Cardiac muscle cell (in vitro differentiated cells and primary cell): ENCODE measurements at regions not wholly inside any gene's neighbourhood (a gene's known extent, or its start where the extent isn't known, plus 50 kb on each side); places are given as distances from the start of the nearest gene placed in this dataset.
A peak's percentile ranks its signal among the peaks of the same experiment; 100 is the strongest.

Experiments
- DNase-seq, 2 donors: peaks; one replicate each; pipeline versions ENCODE4 v3.0.0 to v3.0.0-alpha.2; 2010 to 2017; ENCODE audit warnings: low read depth in 1 of 2, low spot score in 1 of 2
- H3K27ac ChIP-seq: fragments of 200-600 bp; sonication (generic); 2 replicates; pipeline ENCODE4 v1.5.1; 2016
- H3K27me3 ChIP-seq: fragments of 200-600 bp; sonication (generic); 2 replicates; pipeline ENCODE4 v1.6.0; 2016; ENCODE audit warnings: control low read depth
- H3K36me3 ChIP-seq: fragments of 200-600 bp; sonication (generic); 2 replicates; pipeline ENCODE4 v1.5.1; 2016; ENCODE audit warnings: control low read depth
- H3K4me1 ChIP-seq: fragments of 200-600 bp; sonication (generic); 2 replicates; pipeline ENCODE4 v1.8.1; 2017; ENCODE audit warnings: low read depth, mild to moderate bottlenecking, mixed run types
- H3K4me3 ChIP-seq: fragments of 200-600 bp; sonication (generic); 2 replicates; pipeline ENCODE4 v1.5.1; 2016; ENCODE audit warnings: mild to moderate bottlenecking
- H3K9me3 ChIP-seq: fragments of 200-600 bp; sonication (generic); 2 replicates; pipeline ENCODE4 v1.5.1; 2017; ENCODE audit warnings: low read depth, mild to moderate bottlenecking, control low read depth
- TF ChIP-seq, protein P1 (sequence below): IDR thresholded peaks from 2 replicates; pipeline ENCODE4 v1.5.1; 2012; ENCODE audit warnings: low read depth, mild to moderate bottlenecking, low read length

DNA sequence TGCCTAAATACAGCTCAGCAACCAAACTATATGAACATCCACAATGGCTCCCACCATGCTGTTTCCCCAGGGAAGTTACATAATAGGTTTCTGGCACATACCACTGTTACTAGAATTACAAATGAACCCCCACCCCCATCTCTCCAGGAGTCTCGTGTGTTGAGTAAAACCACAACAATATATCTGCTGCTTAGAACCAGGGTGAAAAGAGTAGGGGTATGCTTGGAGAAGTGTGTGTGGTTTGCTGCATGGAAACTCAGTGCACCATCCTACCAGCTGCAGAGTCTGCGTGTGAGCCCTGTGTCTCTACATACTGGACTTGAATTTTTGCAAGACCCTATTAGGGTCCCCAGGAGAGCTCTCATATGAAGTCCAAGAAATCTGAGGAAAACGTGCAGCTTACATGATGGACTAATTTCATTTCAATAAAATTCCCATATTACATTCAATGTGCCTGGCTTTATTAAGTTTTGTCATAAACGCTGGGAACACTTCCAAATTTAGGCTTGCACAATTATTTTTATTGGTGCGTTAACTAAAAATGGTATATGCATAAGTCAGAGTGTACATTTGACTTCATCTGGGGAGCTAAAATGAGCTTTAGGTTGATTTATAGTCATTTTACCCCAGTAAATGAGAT lies 104.5 kb upstream of the NFIB start:
- Histone ChIP-seq H3K4me3 (no peak overlapping the region), H3K27ac (no peak overlapping the region), H3K27me3 (no peaks in the 10 kb centered on the region), H3K9me3 (no peaks in the 10 kb centered on the region), H3K36me3 (no peaks in the 10 kb centered on the region), H3K4me1 (no peaks in the 10 kb centered on the region)
- TF ChIP-seq, protein P1, sequence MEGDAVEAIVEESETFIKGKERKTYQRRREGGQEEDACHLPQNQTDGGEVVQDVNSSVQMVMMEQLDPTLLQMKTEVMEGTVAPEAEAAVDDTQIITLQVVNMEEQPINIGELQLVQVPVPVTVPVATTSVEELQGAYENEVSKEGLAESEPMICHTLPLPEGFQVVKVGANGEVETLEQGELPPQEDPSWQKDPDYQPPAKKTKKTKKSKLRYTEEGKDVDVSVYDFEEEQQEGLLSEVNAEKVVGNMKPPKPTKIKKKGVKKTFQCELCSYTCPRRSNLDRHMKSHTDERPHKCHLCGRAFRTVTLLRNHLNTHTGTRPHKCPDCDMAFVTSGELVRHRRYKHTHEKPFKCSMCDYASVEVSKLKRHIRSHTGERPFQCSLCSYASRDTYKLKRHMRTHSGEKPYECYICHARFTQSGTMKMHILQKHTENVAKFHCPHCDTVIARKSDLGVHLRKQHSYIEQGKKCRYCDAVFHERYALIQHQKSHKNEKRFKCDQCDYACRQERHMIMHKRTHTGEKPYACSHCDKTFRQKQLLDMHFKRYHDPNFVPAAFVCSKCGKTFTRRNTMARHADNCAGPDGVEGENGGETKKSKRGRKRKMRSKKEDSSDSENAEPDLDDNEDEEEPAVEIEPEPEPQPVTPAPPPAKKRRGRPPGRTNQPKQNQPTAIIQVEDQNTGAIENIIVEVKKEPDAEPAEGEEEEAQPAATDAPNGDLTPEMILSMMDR, result no peak
- DNase-seq, result peak in 1 of 2 donors; percentile 49

DNA sequence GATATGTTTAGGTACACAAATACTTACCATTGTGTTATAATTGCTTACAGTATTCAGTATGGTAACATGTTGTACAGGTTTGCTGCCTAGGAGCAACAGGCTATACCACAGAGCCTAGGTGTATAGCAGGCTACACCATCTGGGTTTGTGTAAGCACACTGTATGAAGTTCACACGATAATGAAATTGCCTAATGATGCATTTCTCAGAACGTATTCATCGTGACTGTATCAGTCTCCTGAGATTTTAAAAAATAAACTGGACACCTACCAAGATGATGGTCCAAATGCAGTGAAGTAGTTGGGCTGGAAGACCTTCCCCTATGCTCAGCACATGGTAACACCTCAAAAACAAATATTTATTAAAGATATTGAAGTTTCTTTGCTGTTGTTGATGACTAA lies 103.3 kb upstream of the NFIB start:
- TF ChIP-seq, protein P1, result no peak
- H3K9me3 ChIP-seq, result no peaks in the 10 kb centered on the region
- H3K36me3 ChIP-seq, result no peaks in the 10 kb centered on the region
- H3K27ac ChIP-seq, result no peak overlapping the region
- H3K4me1 ChIP-seq, result no peaks in the 10 kb centered on the region
- H3K27me3 ChIP-seq, result no peaks in the 10 kb centered on the region
- peak in 1 of 2 donors; percentile 72 for DNase-seq
- no peak overlapping the region for H3K4me3 ChIP-seq

DNA sequence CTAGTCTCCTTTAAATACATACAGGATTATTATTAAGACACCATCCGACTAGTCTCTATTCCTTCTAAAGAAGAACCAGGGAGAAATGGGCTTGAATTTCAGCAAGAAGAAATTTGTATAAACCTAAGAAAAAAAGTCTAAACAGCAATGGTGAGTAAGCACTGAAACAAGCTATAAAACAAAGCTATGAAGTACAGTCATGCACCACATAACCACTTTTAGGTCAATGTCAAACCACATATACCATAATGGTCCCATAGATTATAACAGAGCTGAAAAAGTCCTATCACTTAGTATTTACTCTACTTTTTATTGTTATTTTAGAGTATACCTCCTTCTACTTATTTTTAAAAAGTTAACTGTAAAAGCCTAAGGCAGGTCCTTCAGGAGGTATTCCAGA lies 102.0 kb upstream of the NFIB start:
- TF ChIP-seq, protein P1, result no peak
- peak in 1 of 2 donors; percentile 32 for DNase-seq
- H3K27me3 ChIP-seq, result no peaks in the 10 kb centered on the region

DNA sequence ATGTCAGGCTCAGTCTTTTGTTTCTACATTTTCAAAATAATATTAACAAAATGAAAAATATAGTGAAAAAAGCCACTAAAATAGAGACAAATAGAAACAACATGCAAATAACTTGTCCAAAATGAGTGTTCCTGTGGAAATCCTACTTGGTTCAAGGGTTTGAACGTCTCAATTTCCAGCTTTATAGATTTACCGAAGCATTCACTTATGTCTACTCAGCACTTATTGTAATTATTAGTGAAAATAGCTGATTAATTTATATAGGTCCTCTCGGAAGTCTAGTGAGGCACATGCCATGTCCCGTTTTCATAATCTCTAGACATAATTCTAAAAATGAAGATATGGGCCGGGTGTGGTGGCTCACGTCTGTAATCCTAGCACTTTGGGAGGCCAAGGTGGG lies 99.9 kb upstream of the NFIB start:
- DNase-seq, result no peak
- TF ChIP-seq, protein P1, result no peak

More for the DNA sequence above, 102.0 kb upstream of the NFIB start:
- no peaks in the 10 kb centered on the region for H3K36me3 ChIP-seq
- H3K9me3 ChIP-seq, result no peaks in the 10 kb centered on the region
- H3K4me1 ChIP-seq, result no peaks in the 10 kb centered on the region
- H3K4me3 ChIP-seq, result no peak overlapping the region
- no peak overlapping the region for H3K27ac ChIP-seq

DNA sequence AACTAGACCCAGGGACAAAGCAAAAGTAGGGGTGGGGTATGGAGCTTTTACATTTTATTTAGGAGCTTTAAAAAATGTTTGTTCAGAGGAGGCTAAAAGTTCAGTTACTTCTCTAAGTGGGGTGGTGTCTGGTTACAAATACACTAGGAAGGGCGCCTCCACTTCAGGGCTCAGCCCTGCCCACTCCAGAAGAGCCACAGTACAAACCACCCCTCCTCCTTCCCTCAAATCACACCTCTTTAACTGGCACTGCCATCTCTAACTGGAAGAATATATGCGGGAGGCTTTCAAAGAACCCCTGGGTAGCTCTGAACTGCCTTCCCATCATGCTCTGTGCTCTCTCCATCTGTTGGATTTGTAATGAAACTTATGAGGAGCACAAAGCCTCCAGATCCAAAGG lies 98.8 kb upstream of the NFIB start:
- H3K27me3 ChIP-seq, result no peaks in the 10 kb centered on the region
- TF ChIP-seq, protein P1, result no peak
- H3K4me3 ChIP-seq, result no peak overlapping the region
- no peak overlapping the region for H3K27ac ChIP-seq
- no peaks in the 10 kb centered on the region for H3K36me3 ChIP-seq
- no peak for DNase-seq
- no peaks in the 10 kb centered on the region for H3K9me3 ChIP-seq
- no peaks in the 10 kb centered on the region for H3K4me1 ChIP-seq

More for the DNA sequence above, 99.9 kb upstream of the NFIB start:
- Histone ChIP-seq H3K4me3 (no peak overlapping the region), H3K36me3 (no peaks in the 10 kb centered on the region), H3K9me3 (no peaks in the 10 kb centered on the region), H3K4me1 (no peaks in the 10 kb centered on the region), H3K27me3 (no peaks in the 10 kb centered on the region), H3K27ac (no peak overlapping the region)
